DND-41 (cell line): ENCODE measurements at regions not wholly inside any gene's neighbourhood (a gene's known extent, or its start where the extent isn't known, plus 50 kb on each side); places are given as distances from the start of the nearest gene placed in this dataset.

ENCODE experiments used
- EZH2 ChIP-seq: IDR thresholded peaks from 3 replicates; pipeline ENCODE4 v1.6.1; 2012; ENCODE audit warnings: borderline replicate concordance, low read depth, mild to moderate bottlenecking, moderate library complexity, low read length, inconsistent platforms; ENCODE audit not compliant: severe bottlenecking
- TF ChIP-seq, protein P1 (sequence below): IDR thresholded peaks from 2 replicates; pipeline ENCODE4 v1.5.1; 2012; ENCODE audit warnings: borderline replicate concordance, low read length, moderate library complexity, mild to moderate bottlenecking; ENCODE audit not compliant: poor library complexity, severe bottlenecking; ENCODE audit errors: extremely low read depth

DNA sequence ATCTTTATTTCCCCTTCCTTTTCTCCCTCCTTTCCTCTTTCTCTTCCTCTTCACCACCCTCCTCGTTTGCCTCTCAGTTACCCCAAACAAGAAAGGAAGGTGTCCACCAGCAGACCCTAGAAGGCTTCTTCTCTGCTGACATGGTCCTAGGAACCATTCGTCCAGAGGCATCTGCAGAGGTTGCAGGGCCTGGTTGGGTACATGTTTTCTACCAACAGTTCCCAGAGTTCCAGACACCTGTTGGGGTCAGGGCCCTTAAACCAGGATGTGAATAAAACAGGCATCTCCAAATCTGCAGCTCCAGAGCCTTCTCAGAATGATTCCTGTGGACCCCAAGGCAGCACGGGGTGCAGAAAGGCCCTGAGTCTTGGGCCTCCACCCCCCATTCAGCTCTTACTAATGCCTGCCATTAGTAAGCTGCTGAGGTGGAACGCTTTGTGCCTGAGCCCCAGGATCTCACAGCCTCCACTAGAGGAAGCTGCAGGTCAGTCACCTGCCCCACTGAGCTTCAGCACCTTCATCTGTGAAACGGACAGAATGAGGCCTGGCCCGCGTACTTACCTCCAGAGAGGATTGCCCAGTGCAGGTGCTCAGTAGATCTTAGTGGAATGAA is 130.4 kb downstream of the DICER1 start:
- no peak for TF ChIP-seq EZH2
- TF ChIP-seq, protein P1, sequence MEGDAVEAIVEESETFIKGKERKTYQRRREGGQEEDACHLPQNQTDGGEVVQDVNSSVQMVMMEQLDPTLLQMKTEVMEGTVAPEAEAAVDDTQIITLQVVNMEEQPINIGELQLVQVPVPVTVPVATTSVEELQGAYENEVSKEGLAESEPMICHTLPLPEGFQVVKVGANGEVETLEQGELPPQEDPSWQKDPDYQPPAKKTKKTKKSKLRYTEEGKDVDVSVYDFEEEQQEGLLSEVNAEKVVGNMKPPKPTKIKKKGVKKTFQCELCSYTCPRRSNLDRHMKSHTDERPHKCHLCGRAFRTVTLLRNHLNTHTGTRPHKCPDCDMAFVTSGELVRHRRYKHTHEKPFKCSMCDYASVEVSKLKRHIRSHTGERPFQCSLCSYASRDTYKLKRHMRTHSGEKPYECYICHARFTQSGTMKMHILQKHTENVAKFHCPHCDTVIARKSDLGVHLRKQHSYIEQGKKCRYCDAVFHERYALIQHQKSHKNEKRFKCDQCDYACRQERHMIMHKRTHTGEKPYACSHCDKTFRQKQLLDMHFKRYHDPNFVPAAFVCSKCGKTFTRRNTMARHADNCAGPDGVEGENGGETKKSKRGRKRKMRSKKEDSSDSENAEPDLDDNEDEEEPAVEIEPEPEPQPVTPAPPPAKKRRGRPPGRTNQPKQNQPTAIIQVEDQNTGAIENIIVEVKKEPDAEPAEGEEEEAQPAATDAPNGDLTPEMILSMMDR, result no peak
